ENCODE measurements at regions not wholly inside any gene's neighbourhood (a gene's known extent, or its start where the extent isn't known, plus 50 kb on each side); places are given as distances from the start of the nearest gene placed in this dataset.
"Not testable (repeated sequence)": the region's sequence is repeated elsewhere in the genome, so short reads cannot be mapped to it uniquely, and the experiment has no call there.

GRCh38 chr20:60782959-60783625 lies 469.0 kb upstream of the CDH4 start:
- DNase-seq (ENCODE audit: low read depth), result no peak
- H3K4me3 ChIP-seq (ENCODE audit: low read depth, low read length), result no peak overlapping the region
- TF ChIP-seq CTCF (conservative IDR thresholded peaks at IDR 0.05; ENCODE audit: low read depth, low read length), result no peak

- TF ChIP-seq CTCF (conservative IDR thresholded peaks at IDR 0.05; ENCODE audit: low read depth, low read length), result no peak
- DNase-seq (ENCODE audit: low read depth), result no peak
- H3K4me3 ChIP-seq (ENCODE audit: low read depth, low read length), result no peak overlapping the region
These were observed 466.8 kb upstream of the CDH4 start for GRCh38 chr20:60785301-60785700.

DNA sequence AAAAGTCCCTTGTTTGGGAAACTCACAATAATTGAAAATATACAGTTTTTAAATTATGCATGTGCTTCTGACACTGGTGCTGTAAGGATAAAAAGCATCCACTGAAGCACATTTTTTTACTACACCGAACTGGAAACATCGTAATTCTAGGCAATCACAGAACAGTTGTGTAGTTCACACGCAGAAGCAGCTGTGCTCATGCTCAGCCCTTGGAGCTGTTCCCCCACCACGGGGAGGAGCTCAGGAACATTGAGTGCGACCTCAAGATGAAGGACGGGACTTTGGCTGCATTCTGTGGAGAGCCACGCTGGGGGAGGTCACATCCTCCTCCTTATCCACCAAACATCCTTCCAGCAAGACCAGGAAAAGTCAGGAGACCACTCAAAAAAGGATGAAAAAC lies 466.3 kb upstream of the CDH4 start:
- H3K4me3 ChIP-seq (ENCODE audit: low read depth, low read length), result no peak overlapping the region
- no peak for DNase-seq (ENCODE audit: low read depth)
- TF ChIP-seq CTCF (conservative IDR thresholded peaks at IDR 0.05; ENCODE audit: low read depth, low read length), result no peak

DNA sequence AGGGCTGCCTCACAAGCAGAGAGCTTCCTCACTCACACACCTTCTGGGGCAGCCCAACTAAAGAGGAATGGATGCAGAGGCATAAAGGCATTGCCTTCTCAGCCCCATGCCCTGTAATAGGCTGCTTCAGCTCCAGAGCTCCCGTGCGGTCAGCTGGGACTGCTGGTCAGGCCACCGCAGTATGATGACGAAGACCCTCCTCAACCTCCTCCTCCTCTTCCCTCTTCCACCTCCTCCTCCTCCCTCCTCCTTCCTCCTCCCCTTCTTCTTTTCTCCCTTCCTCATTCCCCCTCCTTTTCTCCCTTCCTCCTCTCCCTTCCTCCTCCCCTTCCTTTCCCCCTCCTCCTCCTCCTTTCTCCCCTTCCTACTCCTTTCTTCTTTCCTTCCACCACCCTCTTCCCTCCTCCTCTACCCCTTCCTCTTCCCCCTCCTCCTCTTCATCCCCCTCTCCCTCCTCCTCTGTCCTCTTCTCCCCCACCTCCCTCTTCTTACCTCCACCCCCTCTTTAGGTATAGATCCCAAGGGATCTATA lies 465.3 kb upstream of the CDH4 start:
- TF ChIP-seq CTCF (conservative IDR thresholded peaks at IDR 0.05; ENCODE audit: low read depth, low read length), result no peak
- DNase-seq (ENCODE audit: low read depth), result no peak

GRCh38 chr20:60787276-60787675 lies 464.8 kb upstream of the CDH4 start:
- no peak overlapping the region for H3K4me3 ChIP-seq (ENCODE audit: low read depth, low read length)
- no peak for DNase-seq (ENCODE audit: low read depth)
- TF ChIP-seq CTCF (conservative IDR thresholded peaks at IDR 0.05; ENCODE audit: low read depth, low read length), result no peak

More for the DNA sequence above, 465.3 kb upstream of the CDH4 start:
- no peak overlapping the region for H3K4me3 ChIP-seq (ENCODE audit: low read depth, low read length)

- TF ChIP-seq CTCF (conservative IDR thresholded peaks at IDR 0.05; ENCODE audit: low read depth, low read length), result no peak
- no peak for DNase-seq (ENCODE audit: low read depth)
- H3K4me3 ChIP-seq (ENCODE audit: low read depth, low read length), result no peak overlapping the region
These were observed 464.0 kb upstream of the CDH4 start for GRCh38 chr20:60788070-60788469.

- no peak overlapping the region for H3K4me3 ChIP-seq (ENCODE audit: low read depth, low read length)
- no peak for TF ChIP-seq CTCF (conservative IDR thresholded peaks at IDR 0.05; ENCODE audit: low read depth, low read length)
- no peak for DNase-seq (ENCODE audit: low read depth)
These were observed 462.7 kb upstream of the CDH4 start for GRCh38 chr20:60789399-60789798.

DNA sequence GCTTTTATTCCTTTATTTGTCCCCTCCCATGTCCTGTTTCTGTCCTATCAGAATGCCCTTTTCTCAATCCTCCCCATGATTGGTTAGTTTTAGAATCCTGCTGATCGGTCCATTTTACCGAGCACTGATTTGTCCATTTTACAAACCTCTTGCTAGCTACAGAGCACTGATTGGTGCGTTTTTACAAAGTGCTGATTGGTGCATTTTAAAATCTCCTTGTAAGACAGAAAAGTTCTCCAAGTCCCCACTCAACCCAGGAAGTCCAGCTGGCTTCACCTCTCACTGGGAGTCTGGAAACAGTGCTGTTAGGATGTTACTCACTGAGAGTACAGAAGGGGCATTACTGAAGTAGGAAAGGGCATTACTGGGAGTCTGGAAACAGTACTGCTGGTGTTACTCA lies 461.7 kb upstream of the CDH4 start:
- not testable (repeated sequence) for DNase-seq (ENCODE audit: low read depth); H3K4me3 ChIP-seq (ENCODE audit: low read depth, low read length)
